Nephron progenitor cell (in vitro differentiated cells): ENCODE measurements at regions not wholly inside any gene's neighbourhood (a gene's known extent, or its start where the extent isn't known, plus 50 kb on each side); places are given as distances from the start of the nearest gene placed in this dataset.
A peak's percentile ranks its signal among the peaks of the same experiment; 100 is the strongest.

Experiments used
- DNase-seq: peaks from one replicate; pipeline ENCODE4 v3.0.0; 2021
- H3K27ac Mint-ChIP-seq: 2 replicates; pipeline ENCODE4 v1.8.0; 2021; ENCODE audit warnings: mild to moderate bottlenecking, moderate library complexity, mixed read lengths
- H3K27me3 Mint-ChIP-seq: 2 replicates; pipeline ENCODE4 v1.8.0; 2021; ENCODE audit warnings: mild to moderate bottlenecking, low read depth, mixed read lengths; ENCODE audit not compliant: poor library complexity
- H3K36me3 Mint-ChIP-seq: 2 replicates; pipeline ENCODE4 v1.8.0; 2021; ENCODE audit warnings: low read depth, mixed read lengths
- H3K4me1 Mint-ChIP-seq: 2 replicates; pipeline ENCODE4 v1.8.0; 2021; ENCODE audit warnings: mixed read lengths
- H3K4me3 Mint-ChIP-seq: 2 replicates; pipeline ENCODE4 v1.8.0; 2021; ENCODE audit warnings: mild to moderate bottlenecking, moderate library complexity, mixed read lengths
- H3K9me3 Mint-ChIP-seq: 2 replicates; pipeline ENCODE4 v1.8.0; 2021; ENCODE audit warnings: mild to moderate bottlenecking, moderate library complexity, mixed read lengths
- CTCF ChIP-seq: fragments of 200-600 bp; sonication (generic); IDR thresholded peaks from 2 replicates; pipeline ENCODE4 v1.5.0; 2021; ENCODE audit warnings: antibody characterized with exemption

GRCh38 chr15:81492969-81493645, 119.1 kb upstream of the TMC3 start:
- Mint-ChIP-seq H3K4me1 (peaks cover 19% of the 10 kb centered on the region), H3K9me3 (peaks cover 4% of the 10 kb centered on the region), H3K4me3 (no peak overlapping the region), H3K27me3 (no peaks in the 10 kb centered on the region), H3K27ac (peak overlapping the region; percentile 40), H3K36me3 (no peaks in the 10 kb centered on the region)
- DNase-seq: no peak
- no peak for TF ChIP-seq CTCF

- H3K27me3 Mint-ChIP-seq: no peaks in the 10 kb centered on the region
- H3K36me3 Mint-ChIP-seq: no peaks in the 10 kb centered on the region
- no peak for DNase-seq
- H3K9me3 Mint-ChIP-seq: peaks cover 4% of the 10 kb centered on the region
- TF ChIP-seq CTCF: no peak
- H3K4me1 Mint-ChIP-seq: peaks cover 19% of the 10 kb centered on the region
- no peak overlapping the region for H3K4me3 Mint-ChIP-seq
- H3K27ac Mint-ChIP-seq: no peak overlapping the region
These were observed 118.4 kb upstream of the TMC3 start for GRCh38 chr15:81492331-81492968.

GRCh38 chr15:81491414-81492096, 117.5 kb upstream of the TMC3 start:
- Mint-ChIP-seq H3K36me3 (no peaks in the 10 kb centered on the region), H3K27me3 (no peaks in the 10 kb centered on the region)

GRCh38 chr15:81485806-81486205, 111.8 kb upstream of the TMC3 start:
- Mint-ChIP-seq H3K4me3 (no peak overlapping the region), H3K27ac (no peak overlapping the region), H3K27me3 (peaks cover 5% of the 10 kb centered on the region), H3K9me3 (peaks cover 4% of the 10 kb centered on the region), H3K36me3 (no peaks in the 10 kb centered on the region), H3K4me1 (peaks cover 12% of the 10 kb centered on the region)
- TF ChIP-seq CTCF: no peak
- no peak for DNase-seq

More at GRCh38 chr15:81491414-81492096, 117.5 kb upstream of the TMC3 start:
- TF ChIP-seq CTCF: no peak
- no peak overlapping the region for H3K27ac Mint-ChIP-seq
- DNase-seq: no peak
- H3K4me3 Mint-ChIP-seq: no peak overlapping the region
- peaks cover 4% of the 10 kb centered on the region for H3K9me3 Mint-ChIP-seq
- H3K4me1 Mint-ChIP-seq: peaks cover 19% of the 10 kb centered on the region

- Mint-ChIP-seq H3K36me3 (no peaks in the 10 kb centered on the region), H3K9me3 (peaks cover 4% of the 10 kb centered on the region), H3K4me3 (no peak overlapping the region), H3K4me1 (peaks cover 16% of the 10 kb centered on the region), H3K27me3 (peaks cover 5% of the 10 kb centered on the region), H3K27ac (no peak overlapping the region)
- no peak for DNase-seq
- no peak for TF ChIP-seq CTCF
These were observed 110.3 kb upstream of the TMC3 start for GRCh38 chr15:81484086-81484955.
